ENCODE measurements at regions not wholly inside any gene's neighbourhood (a gene's known extent, or its start where the extent isn't known, plus 50 kb on each side); places are given as distances from the start of the nearest gene placed in this dataset.
"Not testable (repeated sequence)": the region's sequence is repeated elsewhere in the genome, so short reads cannot be mapped to it uniquely, and the experiment has no call there.

GRCh38 chr3:27049792-27050191 is 319.4 kb downstream of the NEK10 start:
- intact Hi-C loops (cut with DNase I) = no loop called here

GRCh38 chr3:27051527-27051926 is 317.7 kb downstream of the NEK10 start:
- DNase-seq; intact Hi-C loops (cut with DNase I): not testable (repeated sequence)

More at GRCh38 chr3:27049792-27050191, 319.4 kb downstream of the NEK10 start:
- no peak for DNase-seq

- intact Hi-C loops (cut with DNase I) = no loop called here
- DNase-seq = no peak
Measured at GRCh38 chr3:27056326-27056725, 312.9 kb downstream of the NEK10 start.

- intact Hi-C loops (cut with DNase I) = no loop called here
- DNase-seq = no peak
Measured at GRCh38 chr3:27059489-27059888, 309.7 kb downstream of the NEK10 start.
